Fibroblast of villous mesenchyme (primary cell): ENCODE measurements at regions not wholly inside any gene's neighbourhood (a gene's known extent, or its start where the extent isn't known, plus 50 kb on each side); places are given as distances from the start of the nearest gene placed in this dataset.

Experiments
- DNase-seq: peaks from one replicate; pipeline ENCODE4 v3.0.0-alpha.2; 2010; ENCODE audit warnings: low read depth
- H3K4me3 ChIP-seq: 2 replicates; pipeline ENCODE4 v1.5.1; 2011; ENCODE audit warnings: low read depth, mild to moderate bottlenecking, low read length
- TF ChIP-seq, protein P1 (sequence below): IDR thresholded peaks from 2 replicates; pipeline ENCODE4 v1.5.1; 2012; ENCODE audit warnings: low read depth, mild to moderate bottlenecking, low read length; ENCODE audit not compliant: insufficient read depth

DNA sequence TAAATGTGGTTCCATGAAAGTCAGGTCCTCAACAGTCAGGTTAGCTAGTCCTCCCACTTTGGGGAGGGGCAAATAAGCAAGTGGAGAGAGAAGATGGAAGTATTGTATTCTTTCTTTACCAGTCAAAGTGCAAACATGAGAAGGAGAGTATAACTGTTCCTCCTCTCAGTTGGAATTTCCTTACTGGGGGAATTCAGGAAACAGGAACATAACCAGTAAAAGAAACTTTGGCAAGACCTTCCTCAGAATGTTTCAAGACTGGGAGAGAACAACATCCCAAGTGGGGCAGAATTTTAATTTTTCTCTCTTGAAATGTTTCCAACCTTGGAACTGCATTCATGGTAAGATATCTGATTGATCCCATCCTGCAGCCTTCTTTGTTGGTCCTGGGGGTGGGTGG is 552.4 kb upstream of the TNP1 start:
- no peak overlapping the region for H3K4me3 ChIP-seq
- TF ChIP-seq, protein P1, sequence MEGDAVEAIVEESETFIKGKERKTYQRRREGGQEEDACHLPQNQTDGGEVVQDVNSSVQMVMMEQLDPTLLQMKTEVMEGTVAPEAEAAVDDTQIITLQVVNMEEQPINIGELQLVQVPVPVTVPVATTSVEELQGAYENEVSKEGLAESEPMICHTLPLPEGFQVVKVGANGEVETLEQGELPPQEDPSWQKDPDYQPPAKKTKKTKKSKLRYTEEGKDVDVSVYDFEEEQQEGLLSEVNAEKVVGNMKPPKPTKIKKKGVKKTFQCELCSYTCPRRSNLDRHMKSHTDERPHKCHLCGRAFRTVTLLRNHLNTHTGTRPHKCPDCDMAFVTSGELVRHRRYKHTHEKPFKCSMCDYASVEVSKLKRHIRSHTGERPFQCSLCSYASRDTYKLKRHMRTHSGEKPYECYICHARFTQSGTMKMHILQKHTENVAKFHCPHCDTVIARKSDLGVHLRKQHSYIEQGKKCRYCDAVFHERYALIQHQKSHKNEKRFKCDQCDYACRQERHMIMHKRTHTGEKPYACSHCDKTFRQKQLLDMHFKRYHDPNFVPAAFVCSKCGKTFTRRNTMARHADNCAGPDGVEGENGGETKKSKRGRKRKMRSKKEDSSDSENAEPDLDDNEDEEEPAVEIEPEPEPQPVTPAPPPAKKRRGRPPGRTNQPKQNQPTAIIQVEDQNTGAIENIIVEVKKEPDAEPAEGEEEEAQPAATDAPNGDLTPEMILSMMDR: no peak
- DNase-seq: no peak

DNA sequence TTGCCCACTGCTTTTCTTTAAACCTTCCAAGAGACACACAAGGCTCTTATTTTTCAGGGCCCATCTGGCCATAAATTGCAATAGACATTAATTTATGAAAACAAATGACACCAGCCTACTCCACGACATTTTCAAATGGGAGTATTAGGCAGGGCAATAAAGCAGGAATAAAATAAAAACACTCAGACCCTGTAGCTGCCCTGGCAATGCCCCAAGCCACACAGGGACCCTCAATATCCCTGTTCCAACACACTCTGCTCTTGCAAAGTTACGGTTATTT is 550.8 kb upstream of the TNP1 start:
- TF ChIP-seq, protein P1: no peak
- no peak for DNase-seq
- no peak overlapping the region for H3K4me3 ChIP-seq

DNA sequence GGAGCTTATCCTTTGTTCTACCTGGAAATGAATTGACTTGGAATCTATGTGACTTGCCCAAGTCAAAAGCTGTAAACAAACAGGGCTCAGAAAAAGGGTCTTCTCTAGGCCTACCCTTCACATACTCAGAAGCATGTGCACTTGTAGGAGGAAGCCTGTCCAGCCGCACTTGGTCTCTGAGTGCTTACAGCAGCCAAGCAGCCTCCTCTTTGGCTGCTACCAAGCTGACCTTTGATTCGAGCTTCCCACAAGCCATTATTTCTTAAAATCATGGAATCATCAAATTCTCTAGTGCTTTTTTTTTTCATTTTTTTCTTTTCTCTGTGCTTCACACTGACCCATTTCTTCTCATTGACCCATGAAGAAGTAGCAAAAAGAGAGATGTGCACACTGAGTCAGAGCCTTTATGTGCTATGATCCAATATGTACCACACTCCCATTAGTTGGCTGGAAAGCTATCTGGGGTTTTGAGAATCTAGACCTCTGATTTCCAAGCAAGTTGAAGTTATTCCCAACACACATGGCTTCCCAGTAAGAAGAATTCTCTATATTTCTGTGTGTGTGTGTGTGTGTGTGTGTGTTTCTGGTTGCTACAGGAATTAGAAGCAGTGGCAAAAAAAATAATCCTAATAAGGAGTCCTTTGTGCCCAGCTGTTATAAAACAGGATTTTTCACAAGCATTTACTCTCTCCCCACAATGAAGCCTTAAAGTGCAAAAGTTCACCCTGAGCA is 550.3 kb upstream of the TNP1 start:
- DNase-seq: no peak
- TF ChIP-seq, protein P1: no peak
- no peak overlapping the region for H3K4me3 ChIP-seq

DNA sequence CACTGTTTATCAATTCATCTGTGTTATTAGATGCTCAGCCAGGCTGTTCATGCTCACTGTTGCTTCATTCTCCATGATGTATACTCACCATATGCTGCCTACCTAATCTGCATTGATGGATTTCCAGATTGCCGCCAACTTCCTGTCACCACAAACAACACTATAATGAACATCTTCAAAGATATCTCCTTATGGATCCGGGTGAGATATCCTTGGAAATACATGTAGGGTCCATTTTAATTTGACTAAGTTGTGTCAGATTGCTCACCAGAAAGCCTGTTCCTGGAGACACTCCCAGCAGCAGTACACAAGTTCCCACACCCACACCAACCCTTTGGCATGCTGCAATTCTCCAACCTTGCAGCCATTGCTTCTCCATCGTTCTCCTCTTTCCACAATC is 547.5 kb upstream of the TNP1 start:
- no peak for DNase-seq
- TF ChIP-seq, protein P1: no peak
- H3K4me3 ChIP-seq: no peak overlapping the region

DNA sequence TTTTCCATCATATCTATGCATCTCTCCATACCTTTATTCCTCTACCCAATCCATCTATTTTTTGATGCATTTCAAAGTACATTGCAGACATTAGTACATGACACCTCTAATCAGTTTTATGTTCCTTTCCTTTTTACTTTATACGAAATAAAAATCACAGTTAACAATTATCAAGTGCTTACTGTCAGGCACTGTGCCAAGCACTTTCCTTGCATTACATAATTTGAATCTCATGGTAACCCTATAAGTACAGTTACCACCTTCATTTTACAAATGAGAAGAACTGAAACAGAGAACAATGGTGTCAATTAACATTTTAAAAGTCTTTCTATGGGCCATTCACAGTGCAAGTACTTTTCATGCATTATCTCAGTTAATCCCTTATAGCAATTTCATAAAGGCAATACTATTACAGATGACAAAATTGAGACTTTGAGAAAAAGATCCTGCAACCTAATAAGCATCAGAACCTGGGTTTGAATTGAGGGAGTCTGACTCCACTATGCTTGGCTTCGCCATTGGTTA is 544.4 kb upstream of the TNP1 start:
- DNase-seq: no peak
- TF ChIP-seq, protein P1: no peak
- no peak overlapping the region for H3K4me3 ChIP-seq

DNA sequence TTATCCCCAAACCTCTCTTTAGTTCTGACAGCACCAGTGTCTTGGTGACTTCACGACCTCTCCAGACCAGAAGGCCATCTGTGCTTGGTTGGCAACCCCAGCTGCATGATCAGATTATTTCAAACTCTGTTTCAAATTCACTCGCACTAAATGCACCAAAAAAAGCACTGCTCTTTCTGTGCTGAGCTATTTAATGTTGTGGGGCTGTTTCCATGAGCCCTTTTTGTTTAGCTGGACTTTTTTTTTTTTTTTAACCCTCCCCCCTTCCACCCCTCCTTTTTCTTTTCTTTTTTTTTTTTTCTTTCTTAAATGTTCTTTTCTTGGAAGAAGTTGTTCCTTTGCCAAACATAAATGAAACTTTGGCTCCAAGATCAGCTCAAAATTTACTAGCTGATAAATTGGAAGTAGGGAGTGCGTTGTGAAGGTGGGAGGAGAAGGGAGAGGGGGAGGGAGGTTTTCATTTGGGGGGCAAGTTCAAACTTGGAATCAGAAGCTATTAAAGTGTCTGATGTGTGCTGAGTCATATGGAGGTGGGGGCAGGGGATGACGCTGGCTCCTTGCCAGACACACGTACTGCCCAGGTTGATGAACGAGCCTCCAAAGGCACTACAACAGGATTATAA is 543.0 kb upstream of the TNP1 start:
- no peak overlapping the region for H3K4me3 ChIP-seq
- TF ChIP-seq, protein P1: no peak
- no peak for DNase-seq
